GM18867 (cell line): ENCODE measurements at regions not wholly inside any gene's neighbourhood (a gene's known extent, or its start where the extent isn't known, plus 50 kb on each side); places are given as distances from the start of the nearest gene placed in this dataset.

ENCODE experiments used
- ATAC-seq: cut with Tn5 transposase; IDR thresholded peaks from one replicate; pipeline ENCODE4 v1.9.1; 2021; ENCODE audit warnings: mild to moderate bottlenecking, moderate library complexity; ENCODE audit not compliant: unreplicated experiment

- ATAC-seq: peak; percentile 59
Observed at GRCh38 chr7:125412890-125413665, 483.5 kb upstream of the POT1 start.

- no peak for ATAC-seq
Observed at GRCh38 chr7:125409921-125410320, 480.3 kb upstream of the POT1 start.

GRCh38 chr7:125406111-125406510, 476.5 kb upstream of the POT1 start:
- no peak for ATAC-seq

GRCh38 chr7:125399408-125399807, 469.8 kb upstream of the POT1 start:
- ATAC-seq: no peak

- ATAC-seq: no peak
Observed at GRCh38 chr7:125396466-125397151, 467.0 kb upstream of the POT1 start.

GRCh38 chr7:125391921-125392320, 462.3 kb upstream of the POT1 start:
- no peak for ATAC-seq

GRCh38 chr7:125390981-125391380, 461.4 kb upstream of the POT1 start:
- no peak for ATAC-seq

GRCh38 chr7:125386211-125386610, 456.6 kb upstream of the POT1 start:
- ATAC-seq: no peak

- ATAC-seq: no peak
Observed at GRCh38 chr7:125383324-125383723, 453.7 kb upstream of the POT1 start.

GRCh38 chr7:125382401-125382800, 452.8 kb upstream of the POT1 start:
- no peak for ATAC-seq

- ATAC-seq: no peak
Observed at GRCh38 chr7:125375942-125376341, 446.3 kb upstream of the POT1 start.

GRCh38 chr7:125370502-125370901, 440.9 kb upstream of the POT1 start:
- ATAC-seq: no peak

- ATAC-seq: no peak
Observed at GRCh38 chr7:125363873-125364272, 434.2 kb upstream of the POT1 start.

GRCh38 chr7:125358551-125359167, 429.0 kb upstream of the POT1 start:
- ATAC-seq: no peak

- ATAC-seq: no peak
Observed at GRCh38 chr7:125357676-125358455, 428.2 kb upstream of the POT1 start.

- ATAC-seq: no peak
Observed at GRCh38 chr7:125355899-125356298, 426.3 kb upstream of the POT1 start.

- no peak for ATAC-seq
Observed at GRCh38 chr7:125347269-125347668, 417.6 kb upstream of the POT1 start.

GRCh38 chr7:125338110-125338509, 408.5 kb upstream of the POT1 start:
- ATAC-seq: no peak

GRCh38 chr7:125336326-125336725, 406.7 kb upstream of the POT1 start:
- no peak for ATAC-seq

GRCh38 chr7:125326666-125327255, 397.1 kb upstream of the POT1 start:
- no peak for ATAC-seq

GRCh38 chr7:125316466-125316865, 386.8 kb upstream of the POT1 start:
- ATAC-seq: no peak
